Mesendoderm (in vitro differentiated cells): ENCODE measurements at regions not wholly inside any gene's neighbourhood (a gene's known extent, or its start where the extent isn't known, plus 50 kb on each side); places are given as distances from the start of the nearest gene placed in this dataset.
A peak's percentile ranks its signal among the peaks of the same experiment; 100 is the strongest.

Experiments used
- DNase-seq: peaks from one replicate; pipeline ENCODE4 v3.0.0; 2013
- H2AK5ac ChIP-seq: 2 replicates; pipeline ENCODE4 v1.6.1; 2013; ENCODE audit warnings: low read length, inconsistent platforms
- H2BK120ac ChIP-seq: 2 replicates; pipeline ENCODE4 v1.6.1; 2013; ENCODE audit warnings: low read depth, mild to moderate bottlenecking, low read length, moderate library complexity, mixed read lengths
- H2BK15ac ChIP-seq: replicated peaks from 2 replicates; pipeline ENCODE4 v1.6.1; 2013; ENCODE audit warnings: low read depth, mild to moderate bottlenecking, moderate library complexity
- H2BK5ac ChIP-seq: 2 replicates; pipeline ENCODE4 v1.6.1; 2013; ENCODE audit warnings: low read length, inconsistent platforms
- H3K18ac ChIP-seq: 2 replicates; pipeline ENCODE4 v1.6.1; 2013; ENCODE audit warnings: mild to moderate bottlenecking, low read length, mixed read lengths
- H3K23ac ChIP-seq: one replicate; pipeline ENCODE4 v1.6.1; 2013; ENCODE audit warnings: low read length
- H3K27ac ChIP-seq: 2 replicates; pipeline ENCODE4 v1.5.1; 2013; ENCODE audit warnings: low read depth, mild to moderate bottlenecking, inconsistent platforms, low read length, moderate library complexity
- H3K27me3 ChIP-seq: 2 replicates; pipeline ENCODE4 v1.6.1; 2013; ENCODE audit warnings: low read length, control low read depth, mild to moderate bottlenecking, inconsistent platforms; ENCODE audit not compliant: insufficient read depth, poor library complexity
- H3K36me3 ChIP-seq: 2 replicates; pipeline ENCODE4 v1.6.1; 2013; ENCODE audit warnings: low read length, inconsistent platforms; ENCODE audit not compliant: control insufficient read depth, insufficient read depth
- H3K4ac ChIP-seq: one replicate; pipeline ENCODE4 v1.6.1; 2013; ENCODE audit warnings: low read depth, mild to moderate bottlenecking, low read length, moderate library complexity
- H3K4me1 ChIP-seq: 2 replicates; pipeline ENCODE4 v1.6.1; 2013; ENCODE audit warnings: low read depth, low read length, inconsistent platforms; ENCODE audit not compliant: control insufficient read depth
- H3K4me2 ChIP-seq: 2 replicates; pipeline ENCODE4 v1.6.1; 2013; ENCODE audit warnings: low read length
- H3K4me3 ChIP-seq: 2 replicates; pipeline ENCODE4 v1.5.1; 2013; ENCODE audit warnings: mild to moderate bottlenecking, low read length
- H3K56ac ChIP-seq: one replicate; pipeline ENCODE4 v1.6.1; 2013; ENCODE audit warnings: low read length
- H3K79me1 ChIP-seq: 2 replicates; pipeline ENCODE4 v1.6.1; 2013; ENCODE audit warnings: low read length, inconsistent platforms
- H3K79me2 ChIP-seq: 2 replicates; pipeline ENCODE4 v1.6.1; 2013; ENCODE audit warnings: mild to moderate bottlenecking, low read length; ENCODE audit not compliant: control insufficient read depth, insufficient read depth
- H3K9ac ChIP-seq: 2 replicates; pipeline ENCODE4 v1.6.1; 2013; ENCODE audit warnings: low read length, inconsistent platforms
- H4K5ac ChIP-seq: one replicate; pipeline ENCODE4 v1.6.1; 2013; ENCODE audit warnings: low read length
- H4K8ac ChIP-seq: one replicate; pipeline ENCODE4 v1.6.1; 2013; ENCODE audit warnings: low read depth, mild to moderate bottlenecking, control low read depth, low read length, moderate library complexity
- WGBS: extraction: QIAGEN DNeasy Blood & Tissue Kit; methylation state at CpG from one replicate; pipeline ENCODE4 v1.1.7; 2013; ENCODE audit warnings: low lambda C conversion rate, missing lambda C conversion rate; ENCODE audit not compliant: insufficient coverage; ENCODE audit errors: extremely low coverage; 5-methylcytosine and 5-hydroxymethylcytosine counted together

DNA sequence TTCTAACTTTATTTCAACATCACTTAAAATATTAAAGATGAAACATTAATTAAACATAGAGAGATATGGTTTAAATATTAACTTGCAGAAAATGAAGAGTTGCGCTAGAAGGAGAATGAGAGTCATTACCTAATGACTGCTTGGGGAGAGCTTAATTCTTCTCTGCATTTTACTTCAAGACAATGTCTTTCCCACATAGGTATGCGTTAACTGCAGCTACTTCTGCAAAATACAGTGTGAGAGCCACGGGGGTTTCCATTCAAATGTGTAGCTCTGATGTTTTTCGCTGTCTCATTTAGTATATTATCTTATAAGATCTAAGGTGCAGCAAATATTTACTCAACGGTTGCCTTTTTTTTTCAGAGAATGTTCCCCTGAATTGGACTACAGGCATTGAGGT lies 126.7 kb downstream of the TMX3 start:
- no peaks in the 10 kb centered on the region for H3K4me1 ChIP-seq
- no peak overlapping the region for H2BK5ac ChIP-seq
- H3K23ac ChIP-seq = no peak overlapping the region
- H3K79me1 ChIP-seq = no peaks in the 10 kb centered on the region
- H3K36me3 ChIP-seq = no peaks in the 10 kb centered on the region
- no peak overlapping the region for H4K8ac ChIP-seq
- H3K27me3 ChIP-seq = no peaks in the 10 kb centered on the region
- H2BK15ac ChIP-seq = no peak overlapping the region
- H3K4me2 ChIP-seq = no peak overlapping the region
- WGBS = no CpG with 5 or more reads among the region's 5 CpGs
- H4K5ac ChIP-seq = no peak overlapping the region
- no peak overlapping the region for H3K56ac ChIP-seq
- no peak overlapping the region for H2BK120ac ChIP-seq
- DNase-seq = peak; percentile 31
- H3K4ac ChIP-seq = no peak overlapping the region
- no peaks in the 10 kb centered on the region for H3K79me2 ChIP-seq
- H3K4me3 ChIP-seq = no peak overlapping the region
- no peak overlapping the region for H2AK5ac ChIP-seq
- H3K27ac ChIP-seq = no peak overlapping the region
- H3K9ac ChIP-seq = no peak overlapping the region
- no peak overlapping the region for H3K18ac ChIP-seq

DNA sequence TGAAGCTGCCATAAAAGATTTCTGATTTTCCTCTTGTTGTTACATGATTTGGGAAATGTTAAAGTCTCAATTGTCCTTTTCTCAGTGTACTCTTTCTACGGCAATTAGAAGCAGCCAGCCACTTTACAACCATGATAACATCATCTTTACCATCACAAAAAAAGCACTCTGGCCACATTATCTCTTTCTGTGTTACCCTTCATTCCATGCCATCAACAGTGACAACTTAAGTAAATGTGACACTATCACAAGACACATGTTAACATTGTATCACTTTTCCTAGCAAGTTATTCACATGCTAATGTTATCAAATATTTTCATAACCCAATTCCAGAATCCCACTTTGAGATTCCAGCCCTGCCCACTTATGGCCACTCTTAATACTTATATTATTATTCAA lies 131.2 kb downstream of the TMX3 start:
- Histone ChIP-seq H2BK5ac (no peak overlapping the region), H2AK5ac (no peak overlapping the region), H2BK15ac (no peak overlapping the region), H3K27ac (no peak overlapping the region), H3K27me3 (no peaks in the 10 kb centered on the region), H3K56ac (no peak overlapping the region), H3K4me3 (no peak overlapping the region), H3K79me1 (no peaks in the 10 kb centered on the region), H3K18ac (no peak overlapping the region), H2BK120ac (no peak overlapping the region), H3K23ac (no peak overlapping the region), H3K4ac (no peak overlapping the region), H4K5ac (no peak overlapping the region), H3K4me2 (no peak overlapping the region), H3K36me3 (no peaks in the 10 kb centered on the region), H4K8ac (no peak overlapping the region), H3K9ac (no peak overlapping the region), H3K79me2 (no peaks in the 10 kb centered on the region), H3K4me1 (no peaks in the 10 kb centered on the region)
- WGBS = no CpG with 5 or more reads among the region's 1 CpG
- no peak for DNase-seq

DNA sequence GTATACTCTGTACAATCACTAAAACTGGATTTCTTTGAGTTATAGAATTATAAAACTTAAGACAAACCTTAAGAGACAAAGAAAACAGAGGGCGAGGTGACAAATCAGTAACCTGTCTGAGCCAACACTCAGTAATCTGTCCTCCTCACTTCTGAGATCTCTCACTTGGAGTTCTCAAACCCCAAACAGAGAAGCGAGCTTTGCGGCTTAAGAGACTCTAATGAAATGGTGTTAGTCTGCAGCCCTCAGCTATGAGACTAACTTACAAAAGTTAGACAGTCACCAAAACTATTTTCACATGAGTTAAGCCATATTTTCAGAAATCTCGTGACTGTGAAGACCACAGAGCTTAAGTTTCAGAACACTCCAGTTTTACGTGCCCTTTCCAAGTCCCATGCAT lies 140.6 kb downstream of the TMX3 start:
- Histone ChIP-seq H2BK120ac (no peak overlapping the region), H3K27me3 (no peaks in the 10 kb centered on the region), H3K79me2 (no peaks in the 10 kb centered on the region), H3K27ac (no peak overlapping the region), H2BK15ac (no peak overlapping the region), H2AK5ac (no peak overlapping the region), H3K79me1 (no peaks in the 10 kb centered on the region), H3K4me2 (no peak overlapping the region), H3K9ac (no peak overlapping the region), H3K56ac (no peak overlapping the region), H3K4me1 (no peaks in the 10 kb centered on the region), H4K8ac (no peak overlapping the region), H4K5ac (no peak overlapping the region), H2BK5ac (no peak overlapping the region), H3K36me3 (no peaks in the 10 kb centered on the region), H3K4me3 (no peak overlapping the region), H3K23ac (no peak overlapping the region), H3K4ac (no peak overlapping the region), H3K18ac (no peak overlapping the region)
- no CpG with 5 or more reads among the region's 5 CpGs for WGBS
- DNase-seq = no peak

GRCh38 chr18:68569936-68570335 lies 145.0 kb downstream of the TMX3 start:
- Histone ChIP-seq H4K8ac (no peak overlapping the region), H3K27me3 (no peaks in the 10 kb centered on the region), H3K9ac (no peak overlapping the region), H3K4me3 (no peak overlapping the region), H3K4ac (no peak overlapping the region), H3K27ac (no peak overlapping the region), H2BK120ac (no peak overlapping the region), H3K4me2 (no peak overlapping the region), H3K36me3 (no peaks in the 10 kb centered on the region), H4K5ac (no peak overlapping the region), H3K79me2 (no peaks in the 10 kb centered on the region), H3K18ac (no peak overlapping the region), H3K4me1 (peaks cover under 1% of the 10 kb centered on the region), H2AK5ac (no peak overlapping the region), H3K56ac (no peak overlapping the region), H3K23ac (no peak overlapping the region), H2BK5ac (no peak overlapping the region), H2BK15ac (no peak overlapping the region), H3K79me1 (no peaks in the 10 kb centered on the region)
- no peak for DNase-seq
- WGBS = no CpG with 5 or more reads among the region's 3 CpGs

GRCh38 chr18:68568364-68569155 lies 146.3 kb downstream of the TMX3 start:
- Histone ChIP-seq H3K79me1 (no peaks in the 10 kb centered on the region), H3K36me3 (no peaks in the 10 kb centered on the region), H3K23ac (no peak overlapping the region), H3K4ac (no peak overlapping the region), H2AK5ac (no peak overlapping the region), H2BK120ac (no peak overlapping the region), H3K27me3 (no peaks in the 10 kb centered on the region), H3K79me2 (no peaks in the 10 kb centered on the region), H2BK15ac (no peak overlapping the region), H3K4me1 (peaks cover 1% of the 10 kb centered on the region), H4K5ac (no peak overlapping the region), H4K8ac (no peak overlapping the region), H3K18ac (no peak overlapping the region), H3K56ac (no peak overlapping the region), H2BK5ac (no peak overlapping the region), H3K4me3 (no peak overlapping the region), H3K27ac (no peak overlapping the region), H3K4me2 (no peak overlapping the region), H3K9ac (no peak overlapping the region)
- 100% methylated on average over 1 of the region's 4 CpGs for WGBS
- DNase-seq = no peak

GRCh38 chr18:68566991-68567390 lies 147.9 kb downstream of the TMX3 start:
- WGBS = no CpG with 5 or more reads among the region's 2 CpGs
- H3K4me1 ChIP-seq = peaks cover 1% of the 10 kb centered on the region
- DNase-seq = no peak

More at GRCh38 chr18:68566991-68567390, 147.9 kb downstream of the TMX3 start:
- H3K36me3 ChIP-seq = no peaks in the 10 kb centered on the region
- H4K8ac ChIP-seq = no peak overlapping the region
- H2BK15ac ChIP-seq = no peak overlapping the region
- H3K79me1 ChIP-seq = no peaks in the 10 kb centered on the region
- no peaks in the 10 kb centered on the region for H3K79me2 ChIP-seq
- no peak overlapping the region for H3K4me3 ChIP-seq
- no peak overlapping the region for H3K23ac ChIP-seq
- H3K4ac ChIP-seq = no peak overlapping the region
- no peak overlapping the region for H3K4me2 ChIP-seq
- no peak overlapping the region for H3K27ac ChIP-seq
- H2BK120ac ChIP-seq = no peak overlapping the region
- no peaks in the 10 kb centered on the region for H3K27me3 ChIP-seq
- H4K5ac ChIP-seq = no peak overlapping the region
- no peak overlapping the region for H3K56ac ChIP-seq
- no peak overlapping the region for H2BK5ac ChIP-seq
- no peak overlapping the region for H3K18ac ChIP-seq
- no peak overlapping the region for H2AK5ac ChIP-seq
- no peak overlapping the region for H3K9ac ChIP-seq
